ENCODE measurements at regions not wholly inside any gene's neighbourhood (a gene's known extent, or its start where the extent isn't known, plus 50 kb on each side); places are given as distances from the start of the nearest gene placed in this dataset.

DNA sequence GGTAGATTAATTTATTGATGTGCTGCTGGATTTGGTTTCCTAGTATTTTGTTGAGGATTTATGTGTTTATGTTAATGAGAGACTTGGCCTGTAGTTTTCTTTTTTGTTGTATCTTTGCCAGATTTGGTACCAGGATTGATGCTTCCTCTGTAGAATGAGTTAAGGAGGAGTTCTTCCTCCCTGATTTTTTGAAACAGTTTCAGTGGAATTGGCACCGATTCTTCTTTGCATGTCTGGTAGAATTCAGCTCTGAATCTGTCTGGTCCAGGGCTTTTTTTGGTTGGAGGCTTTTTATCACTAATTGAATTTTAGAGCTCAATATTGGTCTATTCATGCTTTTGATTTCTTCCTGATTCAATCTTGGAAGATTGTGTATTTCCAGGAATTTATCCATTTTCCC is 174.0 kb upstream of the NDST4 start:
- no peak for TF ChIP-seq CEBPB (IDR thresholded peaks at IDR 0.05)
- no peak for TF ChIP-seq YY1 (IDR thresholded peaks at IDR 0.05; ENCODE audit: low read depth)
- no peak for TF ChIP-seq EGR1 (IDR thresholded peaks at IDR 0.05)
- no peak for TF ChIP-seq USF1 (IDR thresholded peaks at IDR 0.05)
- no peak for TF ChIP-seq ZBTB7A (IDR thresholded peaks at IDR 0.05; ENCODE audit: low read depth)
- TF ChIP-seq FOXM1 (IDR thresholded peaks at IDR 0.05; ENCODE audit: borderline replicate concordance, low read depth): no peak
- TF ChIP-seq TAF1 (IDR thresholded peaks at IDR 0.05; ENCODE audit: low read depth): no peak
- TF ChIP-seq TEAD4 (IDR thresholded peaks at IDR 0.05): no peak
- TF ChIP-seq EP300 (IDR thresholded peaks at IDR 0.05; ENCODE audit: borderline replicate concordance): no peak
- TF ChIP-seq TCF12 (IDR thresholded peaks at IDR 0.05; ENCODE audit: low read depth): no peak
- no peak for TF ChIP-seq MAX (IDR thresholded peaks at IDR 0.05)
- TF ChIP-seq REST (IDR thresholded peaks at IDR 0.05; ENCODE audit: low read depth): no peak
- TF ChIP-seq NFIC (IDR thresholded peaks at IDR 0.05): no peak
- no peak for TF ChIP-seq CREB1 (IDR thresholded peaks at IDR 0.05; ENCODE audit: low read depth)
- TF ChIP-seq RAD21 (IDR thresholded peaks at IDR 0.05; ENCODE audit: low read depth): no peak

DNA sequence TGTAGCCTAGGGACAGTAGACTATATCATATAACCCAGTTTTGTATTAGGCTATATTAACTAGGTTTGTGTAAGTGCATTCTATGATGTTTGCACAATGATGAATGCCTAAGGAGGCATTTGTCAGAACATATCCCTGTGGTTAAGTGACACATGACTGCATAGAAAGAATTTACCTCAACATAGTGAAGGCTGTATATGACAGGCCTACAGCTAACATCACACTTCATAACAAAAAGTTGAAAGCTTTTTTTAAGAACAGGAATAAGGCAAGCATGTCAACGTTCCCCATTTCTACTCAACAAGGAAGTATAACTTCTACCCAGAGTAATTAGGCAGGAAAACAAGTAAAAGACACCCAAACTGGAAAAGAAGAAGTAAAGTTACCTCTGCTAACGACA is 165.9 kb upstream of the NDST4 start:
- TF ChIP-seq ZBTB7A (IDR thresholded peaks at IDR 0.05; ENCODE audit: low read depth) (no peak), NFIC (IDR thresholded peaks at IDR 0.05) (no peak), TAF1 (IDR thresholded peaks at IDR 0.05; ENCODE audit: low read depth) (no peak), TCF12 (IDR thresholded peaks at IDR 0.05; ENCODE audit: low read depth) (no peak)

DNA sequence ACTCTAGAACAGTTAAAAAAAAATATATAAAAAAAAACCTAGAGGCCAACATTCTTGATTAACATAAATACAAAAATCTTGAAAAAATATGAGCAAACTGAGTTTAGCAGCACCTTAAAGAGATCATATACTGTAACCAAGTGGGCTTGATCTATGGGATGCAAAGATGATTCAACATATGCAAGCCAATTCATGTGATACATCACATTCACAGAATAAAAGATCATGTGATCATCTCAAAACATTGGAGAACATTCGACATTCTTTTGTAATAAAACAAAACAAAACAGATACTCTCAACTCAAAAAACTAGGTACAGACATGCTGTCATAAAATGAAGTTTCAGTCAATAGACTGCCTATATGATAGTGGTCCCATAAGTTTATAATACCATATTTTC is 165.4 kb upstream of the NDST4 start:
- TF ChIP-seq TCF12 (IDR thresholded peaks at IDR 0.05; ENCODE audit: low read depth): no peak
- no peak for TF ChIP-seq RAD21 (IDR thresholded peaks at IDR 0.05; ENCODE audit: low read depth)
- TF ChIP-seq CEBPB (IDR thresholded peaks at IDR 0.05): no peak
- TF ChIP-seq USF1 (IDR thresholded peaks at IDR 0.05): no peak
- no peak for TF ChIP-seq EP300 (IDR thresholded peaks at IDR 0.05; ENCODE audit: borderline replicate concordance)
- TF ChIP-seq TAF1 (IDR thresholded peaks at IDR 0.05; ENCODE audit: low read depth): no peak
- no peak for TF ChIP-seq ZBTB7A (IDR thresholded peaks at IDR 0.05; ENCODE audit: low read depth)
- no peak for TF ChIP-seq FOXM1 (IDR thresholded peaks at IDR 0.05; ENCODE audit: borderline replicate concordance, low read depth)
- TF ChIP-seq EGR1 (IDR thresholded peaks at IDR 0.05): no peak
- no peak for TF ChIP-seq TEAD4 (IDR thresholded peaks at IDR 0.05)
- TF ChIP-seq MAX (IDR thresholded peaks at IDR 0.05): no peak
- TF ChIP-seq REST (IDR thresholded peaks at IDR 0.05; ENCODE audit: low read depth): no peak
- TF ChIP-seq YY1 (IDR thresholded peaks at IDR 0.05; ENCODE audit: low read depth): no peak
- no peak for TF ChIP-seq CREB1 (IDR thresholded peaks at IDR 0.05; ENCODE audit: low read depth)
- TF ChIP-seq NFIC (IDR thresholded peaks at IDR 0.05): no peak

DNA sequence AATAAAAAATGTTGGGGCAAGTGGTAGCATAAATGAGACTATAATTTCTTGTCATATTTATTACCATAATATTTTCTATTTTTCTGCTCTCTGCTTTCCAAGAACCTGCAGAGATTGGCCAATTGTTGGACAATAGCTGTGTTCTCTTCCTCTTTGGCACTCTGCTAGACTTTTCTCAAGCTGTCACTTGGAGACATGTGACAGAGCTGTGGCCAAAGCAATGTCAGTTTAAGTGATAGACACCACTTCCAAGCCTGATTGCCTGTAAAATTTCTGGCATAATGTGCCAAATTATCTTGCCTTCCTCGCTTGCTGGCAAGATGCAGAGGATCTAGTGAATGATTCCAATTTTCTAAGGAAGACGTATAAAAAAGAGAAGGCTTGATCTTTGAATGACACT is 162.2 kb upstream of the NDST4 start:
- TF ChIP-seq YY1 (IDR thresholded peaks at IDR 0.05; ENCODE audit: low read depth) (no peak), MAX (IDR thresholded peaks at IDR 0.05) (no peak), EGR1 (IDR thresholded peaks at IDR 0.05) (no peak), RAD21 (IDR thresholded peaks at IDR 0.05; ENCODE audit: low read depth) (no peak), TAF1 (IDR thresholded peaks at IDR 0.05; ENCODE audit: low read depth) (no peak), CEBPB (IDR thresholded peaks at IDR 0.05) (no peak), ZBTB7A (IDR thresholded peaks at IDR 0.05; ENCODE audit: low read depth) (no peak), REST (IDR thresholded peaks at IDR 0.05; ENCODE audit: low read depth) (no peak), USF1 (IDR thresholded peaks at IDR 0.05) (no peak), EP300 (IDR thresholded peaks at IDR 0.05; ENCODE audit: borderline replicate concordance) (no peak), TCF12 (IDR thresholded peaks at IDR 0.05; ENCODE audit: low read depth) (no peak), TEAD4 (IDR thresholded peaks at IDR 0.05) (no peak), FOXM1 (IDR thresholded peaks at IDR 0.05; ENCODE audit: borderline replicate concordance, low read depth) (no peak), NFIC (IDR thresholded peaks at IDR 0.05) (no peak), CREB1 (IDR thresholded peaks at IDR 0.05; ENCODE audit: low read depth) (no peak)
